OCI-LY7 (cell line): ENCODE measurements at regions not wholly inside any gene's neighbourhood (a gene's known extent, or its start where the extent isn't known, plus 50 kb on each side); places are given as distances from the start of the nearest gene placed in this dataset.

Experiments
- EZH2phosphoT487 ChIP-seq: fragments of 200-600 bp; sonication (generic); IDR thresholded peaks from 2 replicates; pipeline ENCODE4 v1.6.1; 2018; ENCODE audit warnings: low read depth, borderline replicate concordance, mild to moderate bottlenecking, mixed run types, antibody characterized with exemption, low read length, moderate library complexity, mixed read lengths
- TF ChIP-seq, protein P1 (sequence below): fragments of 200-600 bp; sonication (generic); conservative IDR thresholded peaks from 2 replicates; pipeline ENCODE4 v1.5.1; 2014; ENCODE audit warnings: mild to moderate bottlenecking, antibody characterized with exemption, low read length, moderate library complexity, mixed read lengths

DNA sequence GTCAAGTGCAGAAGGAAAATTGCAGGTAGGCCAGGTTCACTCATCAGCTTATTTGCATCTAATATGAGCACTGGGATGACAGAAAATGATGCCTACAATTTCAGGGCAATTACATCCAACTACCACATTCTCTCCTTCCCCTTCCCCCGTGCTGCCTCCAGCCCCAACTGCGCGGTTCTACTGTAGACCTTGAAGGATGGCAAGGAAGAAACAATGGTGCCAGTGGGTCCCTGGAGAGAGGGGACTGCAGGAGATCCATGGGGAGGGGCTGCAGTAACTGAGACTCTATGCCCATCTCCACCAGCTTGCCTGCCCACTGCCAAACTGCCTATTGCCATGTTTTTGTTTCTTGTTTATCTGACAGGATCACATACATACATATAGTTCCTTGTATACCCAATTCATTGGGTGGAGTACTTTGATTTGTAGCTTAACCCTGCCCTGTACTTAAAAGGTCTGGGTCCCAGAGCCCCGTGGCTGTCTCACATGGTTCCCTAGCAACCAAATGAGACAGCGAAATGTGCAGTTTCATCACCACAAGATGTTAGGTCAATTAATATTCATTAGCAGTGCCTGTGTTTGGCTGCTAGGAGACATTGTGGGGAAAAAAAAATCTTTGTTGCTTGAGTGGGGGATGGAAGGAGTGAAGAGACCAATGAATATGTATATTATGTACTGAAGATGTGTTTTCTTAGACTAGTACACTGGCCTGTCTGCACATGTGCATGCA lies 253.5 kb upstream of the PLET1 start:
- TF ChIP-seq, protein P1, sequence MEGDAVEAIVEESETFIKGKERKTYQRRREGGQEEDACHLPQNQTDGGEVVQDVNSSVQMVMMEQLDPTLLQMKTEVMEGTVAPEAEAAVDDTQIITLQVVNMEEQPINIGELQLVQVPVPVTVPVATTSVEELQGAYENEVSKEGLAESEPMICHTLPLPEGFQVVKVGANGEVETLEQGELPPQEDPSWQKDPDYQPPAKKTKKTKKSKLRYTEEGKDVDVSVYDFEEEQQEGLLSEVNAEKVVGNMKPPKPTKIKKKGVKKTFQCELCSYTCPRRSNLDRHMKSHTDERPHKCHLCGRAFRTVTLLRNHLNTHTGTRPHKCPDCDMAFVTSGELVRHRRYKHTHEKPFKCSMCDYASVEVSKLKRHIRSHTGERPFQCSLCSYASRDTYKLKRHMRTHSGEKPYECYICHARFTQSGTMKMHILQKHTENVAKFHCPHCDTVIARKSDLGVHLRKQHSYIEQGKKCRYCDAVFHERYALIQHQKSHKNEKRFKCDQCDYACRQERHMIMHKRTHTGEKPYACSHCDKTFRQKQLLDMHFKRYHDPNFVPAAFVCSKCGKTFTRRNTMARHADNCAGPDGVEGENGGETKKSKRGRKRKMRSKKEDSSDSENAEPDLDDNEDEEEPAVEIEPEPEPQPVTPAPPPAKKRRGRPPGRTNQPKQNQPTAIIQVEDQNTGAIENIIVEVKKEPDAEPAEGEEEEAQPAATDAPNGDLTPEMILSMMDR: no peak
- no peak for TF ChIP-seq EZH2phosphoT487
